Central memory CD8-positive, alpha-beta T cell (primary cell): ENCODE measurements at regions not wholly inside any gene's neighbourhood (a gene's known extent, or its start where the extent isn't known, plus 50 kb on each side); places are given as distances from the start of the nearest gene placed in this dataset.

Source experiments
- ATAC-seq: fragments of 150-1000 bp; cut with Tn5 transposase; replicated peaks from 2 replicates; pipeline ENCODE4 v1.10.0; 2022; ENCODE audit warnings: mild to moderate bottlenecking, moderate FRiP score, moderate number of reproducible peaks; ENCODE audit not compliant: poor library complexity, severe bottlenecking; ENCODE audit errors: extremely low read depth
- DNase-seq, 2 donors: peaks; one replicate each; pipeline ENCODE4 v3.0.0; 2021; ENCODE audit warnings: low spot score in 2 of 2
- H3K27ac Mint-ChIP-seq: one replicate; pipeline ENCODE4 v1.8.0; 2022; ENCODE audit warnings: low read depth, mild to moderate bottlenecking, moderate library complexity, mixed read lengths
- H3K27me3 Mint-ChIP-seq: one replicate; pipeline ENCODE4 v1.8.0; 2022; ENCODE audit warnings: mixed read lengths
- H3K36me3 Mint-ChIP-seq: one replicate; pipeline ENCODE4 v1.8.0; 2022; ENCODE audit warnings: mild to moderate bottlenecking, moderate library complexity, mixed read lengths; ENCODE audit not compliant: insufficient read depth
- H3K4me1 Mint-ChIP-seq: one replicate; pipeline ENCODE4 v1.8.0; 2022; ENCODE audit warnings: mixed read lengths
- H3K4me3 Mint-ChIP-seq: one replicate; pipeline ENCODE4 v1.8.0; 2022; ENCODE audit warnings: mild to moderate bottlenecking, moderate library complexity, mixed read lengths
- H3K9me3 Mint-ChIP-seq: one replicate; pipeline ENCODE4 v1.8.0; 2022; ENCODE audit warnings: mixed read lengths

DNA sequence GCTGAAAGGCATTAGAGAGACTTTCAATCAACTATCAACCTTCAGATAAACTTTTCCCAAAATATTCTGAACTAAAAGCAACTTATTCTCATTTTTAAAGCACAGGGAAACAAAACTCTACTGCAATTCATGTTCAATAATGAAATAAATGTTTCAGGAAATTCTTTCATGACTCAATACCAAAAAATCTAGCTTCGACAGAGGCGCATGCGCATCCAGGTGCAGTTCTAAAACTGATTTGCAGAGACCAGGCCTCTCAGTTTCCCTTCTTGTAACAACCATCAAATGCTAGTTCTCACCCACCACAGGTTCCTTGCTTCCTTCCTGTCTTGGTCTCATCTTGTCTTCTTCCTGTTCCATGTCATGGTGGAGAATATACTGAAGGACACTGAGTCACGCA is 55.3 kb upstream of the NRBF2 start:
- ATAC-seq = no peak
- no peaks in the 10 kb centered on the region for H3K9me3 Mint-ChIP-seq
- H3K4me1 Mint-ChIP-seq = no peaks in the 10 kb centered on the region
- H3K27ac Mint-ChIP-seq = no peak overlapping the region
- no peak for DNase-seq
- H3K4me3 Mint-ChIP-seq = no peak overlapping the region
- H3K36me3 Mint-ChIP-seq = no peaks in the 10 kb centered on the region
- peaks cover 21% of the 10 kb centered on the region for H3K27me3 Mint-ChIP-seq

DNA sequence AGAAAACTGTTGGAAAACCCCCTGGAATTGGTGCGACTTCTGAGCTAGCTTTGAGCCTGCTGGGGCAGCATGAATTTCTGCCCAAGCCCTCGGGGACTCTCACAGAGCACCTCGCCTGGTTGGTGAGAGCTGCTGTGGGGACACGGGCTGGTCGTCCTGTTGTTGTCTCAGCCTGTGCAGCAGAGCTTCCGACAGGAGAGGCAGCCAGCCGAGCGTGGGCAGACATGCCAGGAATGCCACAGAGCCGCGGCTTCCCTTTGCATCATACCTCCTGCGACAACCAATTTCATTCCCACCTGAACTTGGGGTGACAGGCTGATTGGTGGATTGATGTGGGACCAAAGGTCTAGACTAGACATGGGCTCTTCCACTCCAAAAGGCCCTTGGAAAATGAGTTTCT is 60.2 kb upstream of the NRBF2 start:
- no peaks in the 10 kb centered on the region for H3K4me1 Mint-ChIP-seq
- no peak overlapping the region for H3K4me3 Mint-ChIP-seq
- H3K9me3 Mint-ChIP-seq = no peaks in the 10 kb centered on the region
- H3K36me3 Mint-ChIP-seq = no peaks in the 10 kb centered on the region
- H3K27ac Mint-ChIP-seq = no peak overlapping the region
- peaks cover 64% of the 10 kb centered on the region for H3K27me3 Mint-ChIP-seq
- ATAC-seq (no peak), DNase-seq (no peak)

DNA sequence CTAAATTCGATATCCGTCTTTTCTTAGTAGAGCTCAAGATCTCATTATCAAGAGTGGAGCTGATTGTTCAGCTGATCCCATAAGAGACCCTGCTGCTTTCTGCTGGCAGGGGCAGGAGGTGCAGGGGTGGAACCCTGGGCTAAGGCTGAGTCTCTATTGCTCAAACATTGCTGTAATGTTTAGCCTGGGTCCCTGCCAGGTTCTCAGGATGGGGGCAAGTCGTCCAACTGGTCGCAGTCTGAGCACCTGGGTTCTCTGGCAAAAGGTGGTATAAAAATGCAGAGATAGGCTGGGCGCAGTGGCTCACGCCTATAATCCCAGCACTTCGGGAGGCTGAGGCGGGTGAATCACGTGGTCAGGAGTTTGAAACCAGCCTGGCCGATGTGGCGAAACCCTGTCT is 62.0 kb upstream of the NRBF2 start:
- Mint-ChIP-seq H3K9me3 (no peaks in the 10 kb centered on the region), H3K27ac (no peak overlapping the region), H3K27me3 (peaks cover 70% of the 10 kb centered on the region), H3K36me3 (no peaks in the 10 kb centered on the region), H3K4me3 (no peak overlapping the region), H3K4me1 (no peaks in the 10 kb centered on the region)
- DNase-seq (no peak), ATAC-seq (no peak)

DNA sequence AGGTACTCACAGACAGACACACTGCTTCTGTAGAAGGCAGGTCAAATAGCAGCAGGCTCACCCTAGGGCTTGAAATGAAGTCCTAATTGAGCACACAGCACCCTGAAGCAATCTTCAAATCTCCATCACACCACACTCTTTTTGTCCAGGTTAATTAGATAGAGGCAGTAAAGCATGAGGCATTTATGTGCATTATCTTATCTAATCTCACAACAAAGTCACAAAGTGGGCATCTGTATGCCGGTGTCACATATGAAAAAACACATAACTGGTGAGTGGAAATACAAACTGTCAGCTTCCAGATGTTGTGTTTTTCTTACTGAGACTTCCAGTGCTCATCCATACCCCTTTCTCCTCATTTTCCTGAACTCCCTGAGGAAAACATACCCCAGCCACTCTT is 63.8 kb upstream of the NRBF2 start:
- no peak overlapping the region for H3K27ac Mint-ChIP-seq
- H3K4me1 Mint-ChIP-seq = no peaks in the 10 kb centered on the region
- DNase-seq = no peak
- H3K9me3 Mint-ChIP-seq = no peaks in the 10 kb centered on the region
- H3K27me3 Mint-ChIP-seq = peaks cover 80% of the 10 kb centered on the region
- H3K4me3 Mint-ChIP-seq = no peak overlapping the region
- peaks cover 2% of the 10 kb centered on the region for H3K36me3 Mint-ChIP-seq
- no peak for ATAC-seq

DNA sequence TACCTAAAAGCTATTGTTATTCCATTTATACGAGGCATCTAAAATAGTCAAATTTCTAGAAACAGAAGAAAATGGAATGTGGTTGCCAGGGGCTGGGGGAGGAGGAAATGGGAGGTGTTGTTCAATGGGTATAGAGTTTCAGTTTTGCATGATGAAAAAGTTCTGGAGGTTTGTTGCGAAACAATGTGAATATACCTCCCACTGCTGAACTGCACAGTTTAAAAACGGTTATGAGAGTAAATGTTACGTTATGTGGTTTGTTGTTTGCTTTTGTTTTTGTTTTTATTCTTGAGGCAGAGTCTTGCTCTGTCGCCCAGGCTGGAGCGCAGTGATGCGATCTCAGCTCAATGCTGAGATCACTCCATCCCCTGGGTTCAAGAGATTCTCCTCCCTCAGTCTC is 64.9 kb upstream of the NRBF2 start:
- ATAC-seq = no peak
- peaks cover 2% of the 10 kb centered on the region for H3K36me3 Mint-ChIP-seq
- no peak overlapping the region for H3K27ac Mint-ChIP-seq
- no peaks in the 10 kb centered on the region for H3K4me1 Mint-ChIP-seq
- H3K9me3 Mint-ChIP-seq = no peaks in the 10 kb centered on the region
- no peak for DNase-seq
- peaks cover 91% of the 10 kb centered on the region for H3K27me3 Mint-ChIP-seq
- H3K4me3 Mint-ChIP-seq = no peak overlapping the region

DNA sequence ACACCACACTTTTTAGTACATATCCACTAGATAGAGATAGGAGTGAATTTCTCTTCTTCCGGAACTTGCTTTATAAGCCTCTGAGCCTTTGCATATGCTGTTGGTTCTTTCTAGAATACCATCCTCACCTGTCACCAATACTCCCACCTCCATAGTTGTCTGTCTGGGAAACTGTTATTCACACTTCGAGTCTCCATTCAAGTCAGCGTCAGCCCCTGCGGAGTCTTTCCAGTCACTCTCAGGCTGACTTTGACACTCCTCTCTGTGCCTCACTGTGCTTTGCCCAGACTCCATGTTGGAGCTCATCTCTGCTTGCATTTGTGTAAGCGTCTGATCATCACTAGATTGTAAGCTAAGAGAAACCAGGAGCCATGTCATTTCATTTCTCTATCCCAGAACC is 66.5 kb upstream of the NRBF2 start:
- H3K9me3 Mint-ChIP-seq = no peaks in the 10 kb centered on the region
- no peak for ATAC-seq
- H3K36me3 Mint-ChIP-seq = peaks cover 2% of the 10 kb centered on the region
- H3K4me3 Mint-ChIP-seq = no peak overlapping the region
- no peaks in the 10 kb centered on the region for H3K4me1 Mint-ChIP-seq
- DNase-seq = no peak
- H3K27ac Mint-ChIP-seq = no peak overlapping the region
- H3K27me3 Mint-ChIP-seq = peaks cover 84% of the 10 kb centered on the region

DNA sequence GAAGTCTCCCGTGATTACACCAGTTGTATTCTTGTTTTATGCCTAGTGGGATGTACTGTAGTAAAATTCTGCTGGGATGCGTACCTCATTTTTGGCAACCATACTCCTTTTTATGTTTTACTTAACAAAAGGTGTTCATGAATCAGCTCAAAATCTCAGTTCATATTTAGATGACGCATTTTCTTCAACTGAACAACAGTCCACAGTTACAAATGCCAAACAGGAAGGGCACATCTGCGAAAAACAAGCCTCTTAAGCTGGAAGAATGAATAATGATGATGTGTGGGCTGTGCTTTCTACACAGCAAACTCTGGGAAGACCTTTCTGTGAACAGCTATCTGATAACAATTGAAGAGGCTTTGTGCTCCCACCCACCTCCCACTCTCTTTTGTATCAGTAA is 68.4 kb upstream of the NRBF2 start:
- H3K9me3 Mint-ChIP-seq = no peaks in the 10 kb centered on the region
- ATAC-seq = no peak
- H3K4me1 Mint-ChIP-seq = no peaks in the 10 kb centered on the region
- peaks cover 65% of the 10 kb centered on the region for H3K27me3 Mint-ChIP-seq
- H3K27ac Mint-ChIP-seq = no peak overlapping the region
- H3K4me3 Mint-ChIP-seq = no peak overlapping the region
- peaks cover 2% of the 10 kb centered on the region for H3K36me3 Mint-ChIP-seq
- no peak for DNase-seq

DNA sequence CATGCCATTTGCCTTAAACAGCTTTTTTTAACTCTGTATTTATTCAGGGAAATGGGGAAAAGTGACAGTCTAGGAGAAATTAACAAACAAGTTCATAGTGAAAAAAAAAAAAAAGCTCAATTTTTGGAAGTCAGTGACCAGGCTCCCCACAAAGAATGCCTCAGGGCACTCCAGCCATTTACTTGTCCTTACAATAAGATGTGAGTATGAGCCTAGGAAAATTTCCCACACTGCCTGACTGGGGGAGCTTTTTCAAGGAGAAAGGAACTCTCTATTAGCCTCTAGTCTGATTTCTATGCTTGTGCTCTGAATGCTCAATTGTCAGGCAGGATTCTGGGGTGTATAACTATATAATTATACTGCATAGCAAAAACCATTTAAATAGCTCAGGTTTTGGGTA is 74.9 kb upstream of the NRBF2 start:
- no peaks in the 10 kb centered on the region for H3K36me3 Mint-ChIP-seq

DNA sequence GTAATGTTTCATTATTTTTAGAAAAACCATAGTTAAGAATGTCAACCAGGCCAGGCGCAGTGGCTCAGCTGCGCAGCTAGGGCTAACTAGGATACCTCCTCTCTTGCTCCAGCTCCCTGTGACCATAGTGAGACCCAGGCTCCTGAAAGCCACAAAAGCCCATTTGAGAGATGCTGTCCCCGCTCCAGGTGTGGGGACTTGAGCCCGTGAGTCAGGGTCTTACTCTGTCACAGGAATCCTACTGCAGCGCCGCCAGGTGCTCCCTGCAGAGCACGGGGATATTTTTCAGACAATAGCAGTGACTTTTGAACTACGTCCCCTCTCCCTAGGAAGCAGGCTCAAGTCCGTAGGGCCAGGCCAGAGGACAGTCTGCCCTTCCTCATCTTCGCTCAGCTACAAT is 75.6 kb upstream of the NRBF2 start:
- no peak for ATAC-seq
- H3K9me3 Mint-ChIP-seq = no peaks in the 10 kb centered on the region
- no peak overlapping the region for H3K27ac Mint-ChIP-seq
- H3K4me3 Mint-ChIP-seq = no peak overlapping the region
- H3K36me3 Mint-ChIP-seq = no peaks in the 10 kb centered on the region
- no peak for DNase-seq
- no peaks in the 10 kb centered on the region for H3K4me1 Mint-ChIP-seq
- peaks cover 2% of the 10 kb centered on the region for H3K27me3 Mint-ChIP-seq

More for the DNA sequence above, 74.9 kb upstream of the NRBF2 start:
- no peak for DNase-seq
- Mint-ChIP-seq H3K4me3 (no peak overlapping the region), H3K9me3 (no peaks in the 10 kb centered on the region), H3K4me1 (no peaks in the 10 kb centered on the region), H3K27ac (no peak overlapping the region), H3K27me3 (peaks cover 9% of the 10 kb centered on the region)
- ATAC-seq = no peak

DNA sequence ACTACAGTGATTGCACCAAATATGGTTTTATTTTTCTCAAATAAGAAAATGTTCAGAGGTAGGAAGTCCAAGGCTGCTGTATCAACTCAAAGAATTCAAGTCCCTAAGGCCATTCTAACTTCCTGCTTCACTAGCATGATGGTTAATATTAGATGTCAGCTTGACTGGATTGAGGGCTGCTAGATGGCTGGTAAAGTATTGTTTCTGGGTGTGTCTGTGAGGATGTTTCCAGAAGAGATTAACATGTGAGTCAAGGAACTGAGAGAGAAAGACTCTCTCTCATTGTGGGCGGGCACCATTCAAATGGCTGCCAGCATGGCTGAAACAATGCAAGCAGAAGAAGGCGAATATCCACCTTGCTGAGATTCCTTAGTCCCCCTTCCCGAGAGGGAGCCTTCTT is 77.4 kb upstream of the NRBF2 start:
- no peaks in the 10 kb centered on the region for H3K9me3 Mint-ChIP-seq
- no peak overlapping the region for H3K4me3 Mint-ChIP-seq
- H3K4me1 Mint-ChIP-seq = no peaks in the 10 kb centered on the region
- H3K36me3 Mint-ChIP-seq = no peaks in the 10 kb centered on the region
- H3K27ac Mint-ChIP-seq = no peak overlapping the region
- peaks cover 15% of the 10 kb centered on the region for H3K27me3 Mint-ChIP-seq
- DNase-seq (no peak), ATAC-seq (no peak)

DNA sequence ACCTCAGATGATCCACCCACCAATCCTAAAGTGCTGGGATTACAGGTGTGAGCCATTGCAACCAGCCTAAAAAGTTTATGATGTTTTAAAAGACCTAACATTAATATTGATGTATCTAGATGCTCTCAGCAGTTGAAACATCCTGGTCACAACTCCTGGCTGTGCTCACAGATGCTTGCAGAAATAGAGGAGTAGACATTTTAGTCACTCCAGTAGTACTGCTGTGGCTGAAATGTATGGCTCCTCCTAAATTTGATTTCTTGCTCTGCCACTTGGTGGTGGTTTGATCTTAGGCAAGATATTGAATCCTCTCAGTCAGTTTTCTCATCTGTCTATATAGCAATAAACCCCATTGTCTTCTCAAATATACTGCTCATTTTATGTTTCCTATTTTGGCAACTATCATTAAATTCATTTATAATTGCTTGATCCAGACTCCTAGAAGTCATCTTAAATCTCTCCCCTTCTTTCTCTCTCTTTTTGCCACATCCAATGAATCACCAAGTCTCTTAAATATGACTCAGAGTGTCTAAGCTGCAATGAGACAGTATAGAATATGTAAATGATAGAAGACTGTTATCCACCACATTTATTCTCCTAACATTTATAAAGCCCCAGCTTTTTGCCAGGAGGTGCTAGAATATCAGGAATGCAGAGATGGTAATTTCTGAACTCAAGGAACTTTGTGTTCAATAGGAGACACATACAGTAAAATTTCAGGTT is 78.1 kb upstream of the NRBF2 start:
- Mint-ChIP-seq H3K4me1 (no peaks in the 10 kb centered on the region), H3K4me3 (no peak overlapping the region), H3K9me3 (no peaks in the 10 kb centered on the region), H3K27ac (no peak overlapping the region), H3K36me3 (no peaks in the 10 kb centered on the region), H3K27me3 (peaks cover 21% of the 10 kb centered on the region)
- DNase-seq = no peak
- ATAC-seq = no peak

DNA sequence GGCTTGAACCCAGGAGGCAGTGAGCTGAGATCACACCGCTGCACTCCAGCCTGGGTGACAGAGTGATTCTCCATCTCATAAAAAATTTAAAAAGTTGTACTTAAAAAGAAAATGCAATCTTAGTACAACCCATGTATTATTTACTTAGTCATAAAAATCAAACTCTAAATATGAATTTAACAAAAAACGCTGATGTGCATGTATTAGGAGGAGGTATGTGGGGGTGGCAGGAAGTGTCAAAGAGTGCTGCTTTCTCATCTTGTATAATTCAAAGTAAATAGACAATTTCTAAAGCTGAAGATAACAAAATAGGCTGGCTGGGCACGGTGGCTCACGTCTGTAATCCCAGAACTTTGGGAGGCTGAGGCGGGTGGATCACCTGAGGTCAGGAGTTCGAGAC is 81.0 kb upstream of the NRBF2 start:
- H3K36me3 Mint-ChIP-seq = no peaks in the 10 kb centered on the region
- no peaks in the 10 kb centered on the region for H3K9me3 Mint-ChIP-seq
- peaks cover 51% of the 10 kb centered on the region for H3K27me3 Mint-ChIP-seq
- no peak for ATAC-seq
- no peak overlapping the region for H3K4me3 Mint-ChIP-seq
- DNase-seq = no peak
- H3K27ac Mint-ChIP-seq = no peak overlapping the region
- H3K4me1 Mint-ChIP-seq = no peaks in the 10 kb centered on the region

DNA sequence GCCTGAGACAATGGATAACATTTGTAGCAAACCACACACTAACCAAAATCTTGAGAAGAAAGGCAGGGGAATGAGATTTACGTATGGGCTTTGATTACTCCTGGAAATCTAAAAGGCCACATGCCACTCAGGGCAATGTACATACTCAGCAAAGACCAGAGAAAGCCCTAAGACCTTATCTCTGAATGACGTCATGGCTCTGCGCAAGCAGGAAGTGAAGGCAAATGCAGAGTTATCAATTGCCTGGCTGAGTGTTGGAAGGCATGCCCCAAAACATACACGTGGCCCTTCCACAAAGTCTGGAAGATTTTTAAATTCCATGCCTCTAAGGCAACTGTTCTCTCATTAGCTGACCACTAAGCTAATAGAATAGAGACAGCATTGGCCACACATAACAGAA is 90.9 kb upstream of the NRBF2 start:
- ATAC-seq (no peak), DNase-seq (no peak)
- peaks cover 92% of the 10 kb centered on the region for H3K27me3 Mint-ChIP-seq
- no peaks in the 10 kb centered on the region for H3K36me3 Mint-ChIP-seq
- H3K27ac Mint-ChIP-seq = no peak overlapping the region
- H3K9me3 Mint-ChIP-seq = peaks cover 5% of the 10 kb centered on the region
- H3K4me1 Mint-ChIP-seq = no peaks in the 10 kb centered on the region
- H3K4me3 Mint-ChIP-seq = no peak overlapping the region
